AG09309 (cell line): ENCODE measurements at regions not wholly inside any gene's neighbourhood (a gene's known extent, or its start where the extent isn't known, plus 50 kb on each side); places are given as distances from the start of the nearest gene placed in this dataset.

Experiments used
- DNase-seq: peaks from one replicate; pipeline ENCODE4 v3.0.0-alpha.2; 2010; ENCODE audit warnings: low read depth
- H3K4me3 ChIP-seq: 2 replicates; pipeline ENCODE4 v1.5.1; 2011; ENCODE audit warnings: mild to moderate bottlenecking, low read depth, low read length, moderate library complexity; ENCODE audit not compliant: control insufficient read depth
- CTCF ChIP-seq: IDR thresholded peaks from 2 replicates; pipeline ENCODE4 v1.5.1; 2011; ENCODE audit warnings: mild to moderate bottlenecking, low read depth, low read length, inconsistent platforms; ENCODE audit not compliant: insufficient read depth, control insufficient read depth; ENCODE audit errors: missing control alignments

- no peak overlapping the region for H3K4me3 ChIP-seq
- DNase-seq = no peak
- TF ChIP-seq CTCF = no peak
These were observed 135.8 kb upstream of the MAP3K7 start for GRCh38 chr6:90722648-90723047.

GRCh38 chr6:90720404-90720803 is 133.5 kb upstream of the MAP3K7 start:
- DNase-seq = no peak
- TF ChIP-seq CTCF = no peak
- H3K4me3 ChIP-seq = no peak overlapping the region

GRCh38 chr6:90719321-90720195 is 132.7 kb upstream of the MAP3K7 start:
- no peak overlapping the region for H3K4me3 ChIP-seq
- TF ChIP-seq CTCF = no peak
- DNase-seq = no peak

GRCh38 chr6:90716376-90716775 is 129.5 kb upstream of the MAP3K7 start:
- DNase-seq = no peak
- TF ChIP-seq CTCF = no peak
- no peak overlapping the region for H3K4me3 ChIP-seq

GRCh38 chr6:90715093-90715655 is 128.3 kb upstream of the MAP3K7 start:
- DNase-seq = no peak
- no peak overlapping the region for H3K4me3 ChIP-seq
- TF ChIP-seq CTCF = no peak

GRCh38 chr6:90714319-90714718 is 127.4 kb upstream of the MAP3K7 start:
- DNase-seq = no peak
- no peak overlapping the region for H3K4me3 ChIP-seq
- no peak for TF ChIP-seq CTCF
